ENCODE measurements at regions not wholly inside any gene's neighbourhood (a gene's known extent, or its start where the extent isn't known, plus 50 kb on each side); places are given as distances from the start of the nearest gene placed in this dataset.

GRCh38 chr13:30091035-30091434 lies 216.3 kb downstream of the KATNAL1 start:
- Histone ChIP-seq H3K27me3 (ENCODE audit: control insufficient read depth in 2 of 2, insufficient read depth in 2 of 2, low read length in 2 of 2) (no peaks in the 10 kb centered on the region), H3K9me1 (replicated peaks; ENCODE audit: control insufficient read depth, extremely low read depth, insufficient read depth, low read length) (no peaks in the 10 kb centered on the region), H3K4me2 (ENCODE audit: insufficient read depth, low read length) (no peak overlapping the region), H4K20me1 (replicated peaks; ENCODE audit: control insufficient read depth, extremely low read depth, insufficient read depth, low read length) (no peaks in the 10 kb centered on the region), H3K27ac (ENCODE audit: insufficient read depth, low read depth, low read length) (no peak overlapping the region), H2AFZ (ENCODE audit: low read depth, low read length) (no peak overlapping the region), H3K79me2 (ENCODE audit: control insufficient read depth, insufficient read depth, low read length) (no peaks in the 10 kb centered on the region), H3K9ac (replicated peaks; ENCODE audit: extremely low read depth, insufficient read depth, low read length) (no peak overlapping the region), H3K4me1 (ENCODE audit: control insufficient read depth, extremely low read depth, insufficient read depth, low read length) (no peaks in the 10 kb centered on the region), H3K4me3 (replicated peaks in 1 of 3; ENCODE audit: insufficient read depth in 1 of 3, low read depth in 1 of 3, low read length in 3 of 3) (no peak overlapping the region), H3K36me3 (ENCODE audit: control insufficient read depth in 2 of 2, extremely low read depth in 1 of 2, insufficient read depth in 2 of 2, low read length in 2 of 2) (no peaks in the 10 kb centered on the region), H3K9me3 (replicated peaks; ENCODE audit: control insufficient read depth, insufficient read depth, low read length) (no peaks in the 10 kb centered on the region)
- no TSS peak for BruUV-seq (replicated peaks)
- DNase-seq (ENCODE audit: low read depth, low spot score) (no peak), FAIRE-seq (no peak)
- POLR2A ChIA-PET: no interaction called here
- TF ChIP-seq FOS (IDR thresholded peaks at IDR 0.05; ENCODE audit: borderline replicate concordance, insufficient read depth, low read length) (no peak), POLR2AphosphoS5 (IDR thresholded peaks at IDR 0.05; ENCODE audit: insufficient read depth, low read depth, low read length) (no peak), JUN (IDR thresholded peaks at IDR 0.05; ENCODE audit: borderline replicate concordance, insufficient read depth, insufficient read length, low read depth) (no peak), MYC (IDR thresholded peaks at IDR 0.05; ENCODE audit: low read depth, low read length) (no peak), GATA2 (IDR thresholded peaks at IDR 0.05; ENCODE audit: insufficient read depth, insufficient read length, low read depth, low read length) (no peak), CTCF (IDR thresholded peaks at IDR 0.05; ENCODE audit: extremely low read depth in 1 of 2, insufficient read depth in 1 of 2, low read depth in 1 of 2, low read length in 2 of 2) (no peak), POLR2A (IDR thresholded peaks at IDR 0.05; ENCODE audit: low read depth, low read length) (no peak), MAX (IDR thresholded peaks at IDR 0.05; ENCODE audit: insufficient read depth, insufficient read length) (no peak), EZH2 (IDR thresholded peaks at IDR 0.05; ENCODE audit: borderline replicate concordance, low read depth, low read length, severe bottlenecking) (no peak)
- dilution Hi-C loops (cut with MboI; ENCODE audit: extremely low pct_ligation_motif_present, low sequenced_read_pairs): no loop called here
- CTCF ChIA-PET: interaction anchor here (1.5 kb wide), 2 partner anchors 14 kb away, joined by 4 to 5 read pairs; no protein-coding TSS in a partner anchor
- intact Hi-C loops (cut with micrococcal nuclease): no loop called here
